ENCODE measurements at regions not wholly inside any gene's neighbourhood (a gene's known extent, or its start where the extent isn't known, plus 50 kb on each side); places are given as distances from the start of the nearest gene placed in this dataset.

- TF ChIP-seq CTCF (conservative IDR thresholded peaks at IDR 0.05 in 1 of 2, IDR thresholded peaks at IDR 0.05 in 1 of 2; ENCODE audit: low read depth in 1 of 2, low read length in 2 of 2), result no peak
- TF ChIP-seq EZH2 (IDR thresholded peaks at IDR 0.05; ENCODE audit: low read length, missing control alignments), result no peak
These were observed 302.5 kb upstream of the AZI2 start for GRCh38 chr3:28651159-28651558.

Data from fibroblast of lung (primary cell).